ENCODE measurements at regions not wholly inside any gene's neighbourhood (a gene's known extent, or its start where the extent isn't known, plus 50 kb on each side); places are given as distances from the start of the nearest gene placed in this dataset.

DNA sequence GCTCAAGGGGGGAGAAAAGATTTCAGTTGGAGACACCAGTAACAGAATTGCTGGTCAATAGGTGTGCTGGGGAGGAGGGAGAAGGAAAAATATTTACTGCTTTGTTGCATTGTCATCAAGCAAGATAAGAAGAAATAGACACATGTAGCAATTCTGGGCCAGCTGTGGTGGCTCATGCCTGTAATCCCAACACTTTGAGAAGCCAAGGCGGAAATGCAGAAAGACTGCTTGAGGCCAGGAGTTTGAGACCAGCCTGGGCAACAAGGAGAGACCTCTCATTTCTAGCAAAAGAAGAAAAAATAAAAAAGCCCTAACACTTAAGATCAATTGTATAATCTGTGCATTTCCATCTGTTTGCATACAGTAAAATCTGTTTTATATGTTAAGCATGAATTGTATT is 126.6 kb downstream of the ZFP64 start:
- Histone ChIP-seq H3K27ac (ENCODE audit: low read length) (no peak overlapping the region), H3K9me3 (ENCODE audit: low read length) (no peaks in the 10 kb centered on the region), H3K27me3 (ENCODE audit: insufficient read depth, low read depth, low read length) (no peaks in the 10 kb centered on the region), H3K36me3 (ENCODE audit: insufficient read depth, low read length) (no peaks in the 10 kb centered on the region), H3K4me2 (ENCODE audit: low read length) (no peak overlapping the region), H3K4me3 (ENCODE audit: low read length) (no peak overlapping the region), H3K9me2 (ENCODE audit: insufficient read depth, low read length) (no peaks in the 10 kb centered on the region), H2AFZ (ENCODE audit: low read depth, low read length) (no peak overlapping the region), H3F3A (ENCODE audit: insufficient read depth, low read length, poor library complexity, severe bottlenecking) (no peaks in the 10 kb centered on the region), H3K79me2 (replicated peaks; ENCODE audit: insufficient read depth, low read length) (no peaks in the 10 kb centered on the region), H4K20me1 (ENCODE audit: insufficient read depth) (no peaks in the 10 kb centered on the region), H3K9ac (ENCODE audit: low read length) (no peak overlapping the region)
- TF ChIP-seq EP300 (conservative IDR thresholded peaks at IDR 0.05; ENCODE audit: poor library complexity, severe bottlenecking) (no peak), TAF1 (IDR thresholded peaks at IDR 0.05; ENCODE audit: low read depth) (no peak), POLR2AphosphoS5 (IDR thresholded peaks at IDR 0.05) (no peak), MXI1 (conservative IDR thresholded peaks at IDR 0.05; ENCODE audit: poor library complexity, severe bottlenecking) (no peak), SMC3 (conservative IDR thresholded peaks at IDR 0.05; ENCODE audit: poor library complexity) (no peak), RAD21 (conservative IDR thresholded peaks at IDR 0.05) (no peak), EZH2 (IDR thresholded peaks at IDR 0.05; ENCODE audit: borderline replicate concordance, insufficient read depth, low read length, poor library complexity, severe bottlenecking) (no peak)
- TF ChIP-seq, protein P1, sequence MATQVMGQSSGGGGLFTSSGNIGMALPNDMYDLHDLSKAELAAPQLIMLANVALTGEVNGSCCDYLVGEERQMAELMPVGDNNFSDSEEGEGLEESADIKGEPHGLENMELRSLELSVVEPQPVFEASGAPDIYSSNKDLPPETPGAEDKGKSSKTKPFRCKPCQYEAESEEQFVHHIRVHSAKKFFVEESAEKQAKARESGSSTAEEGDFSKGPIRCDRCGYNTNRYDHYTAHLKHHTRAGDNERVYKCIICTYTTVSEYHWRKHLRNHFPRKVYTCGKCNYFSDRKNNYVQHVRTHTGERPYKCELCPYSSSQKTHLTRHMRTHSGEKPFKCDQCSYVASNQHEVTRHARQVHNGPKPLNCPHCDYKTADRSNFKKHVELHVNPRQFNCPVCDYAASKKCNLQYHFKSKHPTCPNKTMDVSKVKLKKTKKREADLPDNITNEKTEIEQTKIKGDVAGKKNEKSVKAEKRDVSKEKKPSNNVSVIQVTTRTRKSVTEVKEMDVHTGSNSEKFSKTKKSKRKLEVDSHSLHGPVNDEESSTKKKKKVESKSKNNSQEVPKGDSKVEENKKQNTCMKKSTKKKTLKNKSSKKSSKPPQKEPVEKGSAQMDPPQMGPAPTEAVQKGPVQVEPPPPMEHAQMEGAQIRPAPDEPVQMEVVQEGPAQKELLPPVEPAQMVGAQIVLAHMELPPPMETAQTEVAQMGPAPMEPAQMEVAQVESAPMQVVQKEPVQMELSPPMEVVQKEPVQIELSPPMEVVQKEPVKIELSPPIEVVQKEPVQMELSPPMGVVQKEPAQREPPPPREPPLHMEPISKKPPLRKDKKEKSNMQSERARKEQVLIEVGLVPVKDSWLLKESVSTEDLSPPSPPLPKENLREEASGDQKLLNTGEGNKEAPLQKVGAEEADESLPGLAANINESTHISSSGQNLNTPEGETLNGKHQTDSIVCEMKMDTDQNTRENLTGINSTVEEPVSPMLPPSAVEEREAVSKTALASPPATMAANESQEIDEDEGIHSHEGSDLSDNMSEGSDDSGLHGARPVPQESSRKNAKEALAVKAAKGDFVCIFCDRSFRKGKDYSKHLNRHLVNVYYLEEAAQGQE (IDR thresholded peaks at IDR 0.05; ENCODE audit: borderline replicate concordance) = no peak
- TF ChIP-seq, protein P2, sequence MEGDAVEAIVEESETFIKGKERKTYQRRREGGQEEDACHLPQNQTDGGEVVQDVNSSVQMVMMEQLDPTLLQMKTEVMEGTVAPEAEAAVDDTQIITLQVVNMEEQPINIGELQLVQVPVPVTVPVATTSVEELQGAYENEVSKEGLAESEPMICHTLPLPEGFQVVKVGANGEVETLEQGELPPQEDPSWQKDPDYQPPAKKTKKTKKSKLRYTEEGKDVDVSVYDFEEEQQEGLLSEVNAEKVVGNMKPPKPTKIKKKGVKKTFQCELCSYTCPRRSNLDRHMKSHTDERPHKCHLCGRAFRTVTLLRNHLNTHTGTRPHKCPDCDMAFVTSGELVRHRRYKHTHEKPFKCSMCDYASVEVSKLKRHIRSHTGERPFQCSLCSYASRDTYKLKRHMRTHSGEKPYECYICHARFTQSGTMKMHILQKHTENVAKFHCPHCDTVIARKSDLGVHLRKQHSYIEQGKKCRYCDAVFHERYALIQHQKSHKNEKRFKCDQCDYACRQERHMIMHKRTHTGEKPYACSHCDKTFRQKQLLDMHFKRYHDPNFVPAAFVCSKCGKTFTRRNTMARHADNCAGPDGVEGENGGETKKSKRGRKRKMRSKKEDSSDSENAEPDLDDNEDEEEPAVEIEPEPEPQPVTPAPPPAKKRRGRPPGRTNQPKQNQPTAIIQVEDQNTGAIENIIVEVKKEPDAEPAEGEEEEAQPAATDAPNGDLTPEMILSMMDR (IDR thresholded peaks at IDR 0.05; ENCODE audit: poor library complexity, severe bottlenecking) = no peak

DNA sequence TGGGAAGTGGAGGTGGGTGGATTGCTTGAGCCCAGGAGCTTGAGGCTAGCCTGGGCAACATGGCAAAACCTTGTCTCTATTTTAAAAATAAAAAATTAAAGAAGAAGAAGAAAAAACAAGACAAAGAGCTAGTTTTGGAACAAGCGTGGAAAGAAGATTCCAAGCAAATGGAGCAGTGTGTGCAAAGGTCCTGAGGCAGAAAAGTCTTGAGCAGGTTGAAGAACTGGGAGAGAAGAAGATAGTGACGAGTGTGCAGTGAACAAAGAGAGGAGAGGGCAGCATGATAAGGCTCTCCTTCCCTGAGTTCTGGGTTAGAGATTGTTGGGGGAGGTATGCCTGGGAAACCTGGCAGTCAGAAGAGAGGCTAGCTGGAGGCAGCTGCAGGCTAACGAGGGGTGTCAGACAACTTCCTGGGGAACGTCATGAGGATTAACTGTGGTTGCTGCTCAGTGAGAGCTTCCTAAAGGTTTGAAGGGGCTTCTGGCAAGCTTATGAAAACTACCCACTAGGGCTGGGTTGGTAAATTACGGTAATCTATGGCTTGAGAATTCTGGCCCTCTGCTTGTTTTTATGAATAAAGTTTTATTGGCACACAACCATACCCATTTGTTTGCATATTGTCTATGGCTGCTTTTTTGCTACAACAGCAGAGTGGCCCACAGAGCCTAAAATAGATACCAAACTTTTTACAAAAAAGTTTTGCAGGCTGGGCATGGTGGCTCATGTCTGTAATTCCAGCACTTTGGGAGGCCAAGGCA is 128.9 kb downstream of the ZFP64 start:
- H3K9me2 ChIP-seq (ENCODE audit: insufficient read depth, low read length) = no peaks in the 10 kb centered on the region
- no peaks in the 10 kb centered on the region for H3K79me2 ChIP-seq (replicated peaks; ENCODE audit: insufficient read depth, low read length)
- H3K27ac ChIP-seq (ENCODE audit: low read length) = no peak overlapping the region
- H2AFZ ChIP-seq (ENCODE audit: low read depth, low read length) = no peak overlapping the region
- no peaks in the 10 kb centered on the region for H4K20me1 ChIP-seq (ENCODE audit: insufficient read depth)
- H3K27me3 ChIP-seq (ENCODE audit: insufficient read depth, low read depth, low read length) = no peaks in the 10 kb centered on the region
- H3K9ac ChIP-seq (ENCODE audit: low read length) = no peak overlapping the region
- H3K4me2 ChIP-seq (ENCODE audit: low read length) = no peak overlapping the region
- no peaks in the 10 kb centered on the region for H3K9me3 ChIP-seq (ENCODE audit: low read length)
- H3K4me3 ChIP-seq (ENCODE audit: low read length) = no peak overlapping the region
- TF ChIP-seq, protein P1 (IDR thresholded peaks at IDR 0.05; ENCODE audit: borderline replicate concordance) = no peak
- TF ChIP-seq POLR2AphosphoS5 (IDR thresholded peaks at IDR 0.05) = no peak
- no peaks in the 10 kb centered on the region for H3F3A ChIP-seq (ENCODE audit: insufficient read depth, low read length, poor library complexity, severe bottlenecking)
- no peaks in the 10 kb centered on the region for H3K36me3 ChIP-seq (ENCODE audit: insufficient read depth, low read length)

Data from neural cell (in vitro differentiated cells).